Nucleus accumbens (tissue), 56 donors: ENCODE measurements at regions not wholly inside any gene's neighbourhood (a gene's known extent, or its start where the extent isn't known, plus 50 kb on each side); places are given as distances from the start of the nearest gene placed in this dataset.

Source experiments
- DNase-seq, 56 donors: peaks; one replicate each; lab custom pipeline; 2025; lab: John Stamatoyannopoulos, UW

DNA sequence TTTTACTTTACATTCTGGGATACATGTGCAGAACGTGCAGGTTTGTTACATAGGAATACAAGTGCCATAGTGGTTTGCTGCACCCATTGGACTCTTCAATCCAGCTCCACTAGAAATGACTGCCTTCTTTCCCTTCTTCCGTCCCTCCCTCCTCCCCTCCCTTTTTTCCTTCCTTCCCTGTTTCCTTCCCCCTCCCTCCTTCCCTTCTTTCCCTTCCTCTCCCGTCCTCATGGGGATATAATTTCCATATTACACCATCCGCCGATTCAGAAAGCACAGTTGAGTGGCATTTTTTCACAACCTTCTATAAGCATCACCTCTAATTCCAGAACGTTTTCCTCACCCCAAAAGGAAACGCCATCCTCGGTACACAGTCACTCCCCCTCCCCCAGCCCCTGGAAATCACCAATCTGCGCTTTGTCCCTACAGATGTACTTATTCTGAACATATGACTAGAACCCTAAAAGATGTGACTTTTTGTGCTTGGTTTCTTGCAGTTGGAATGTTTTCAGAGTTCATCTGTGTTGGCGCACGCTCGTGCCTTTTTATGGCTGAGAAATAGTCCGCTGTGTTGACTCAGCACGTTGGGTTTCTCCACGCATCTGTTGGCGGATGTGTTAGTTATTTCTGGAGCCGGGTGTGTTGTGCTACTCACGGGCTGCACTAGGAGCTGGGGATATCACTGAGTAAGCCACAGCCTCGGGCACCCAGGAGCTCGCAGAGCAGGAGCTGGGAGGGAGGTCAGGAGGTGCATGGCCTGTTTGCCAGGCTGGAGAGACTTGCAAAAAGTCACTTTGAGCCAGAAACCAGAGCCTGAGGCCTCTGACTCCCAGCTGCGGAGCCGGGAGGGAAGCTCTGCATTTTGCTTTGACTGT lies 336.4 kb downstream of the SEC14L1 start:
- peak in 1 of 56 donors; percentile 16 for DNase-seq

GRCh38 chr17:77478281-77478680 lies 337.5 kb downstream of the SEC14L1 start:
- DNase-seq, result no peak

DNA sequence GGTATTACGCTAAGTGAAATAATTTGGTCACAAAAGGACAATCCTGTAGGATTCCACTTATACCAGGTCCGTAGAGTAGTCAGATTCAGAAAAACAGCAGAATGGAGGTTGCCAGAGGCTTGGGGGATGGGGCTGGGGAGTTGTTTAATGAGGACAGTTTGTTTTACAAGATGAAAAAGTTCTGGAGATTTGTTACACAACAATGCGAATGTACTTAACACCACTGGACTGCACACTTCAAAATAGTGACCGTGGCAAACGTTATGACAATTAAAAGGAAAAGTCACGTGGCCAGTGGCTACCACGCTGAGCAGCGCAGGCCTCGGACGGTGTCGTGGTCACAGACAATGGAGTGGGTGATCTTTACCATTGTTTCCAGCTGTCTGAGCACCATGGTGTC lies 338.1 kb downstream of the SEC14L1 start:
- no peak for DNase-seq

GRCh38 chr17:77479372-77480198 lies 338.8 kb downstream of the SEC14L1 start:
- no peak for DNase-seq

DNA sequence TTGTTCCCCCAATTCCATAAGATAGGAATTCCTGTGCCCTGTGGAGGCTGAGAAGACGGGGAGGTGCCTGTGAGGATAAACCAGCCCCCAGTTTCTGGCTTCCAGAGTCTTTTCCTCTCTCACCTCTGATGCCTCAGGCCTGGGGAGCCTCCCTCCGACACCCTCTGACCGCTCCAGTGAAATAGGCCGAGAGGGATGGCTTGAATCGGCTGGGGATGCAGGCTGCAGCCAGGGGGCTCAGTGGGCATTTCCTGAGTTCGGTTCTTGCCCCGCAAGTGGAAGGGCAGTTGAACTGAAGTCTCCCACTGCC lies 339.4 kb downstream of the SEC14L1 start:
- DNase-seq, result no peak

- no peak for DNase-seq
Observed at GRCh38 chr17:77480509-77481215, 339.9 kb downstream of the SEC14L1 start.

DNA sequence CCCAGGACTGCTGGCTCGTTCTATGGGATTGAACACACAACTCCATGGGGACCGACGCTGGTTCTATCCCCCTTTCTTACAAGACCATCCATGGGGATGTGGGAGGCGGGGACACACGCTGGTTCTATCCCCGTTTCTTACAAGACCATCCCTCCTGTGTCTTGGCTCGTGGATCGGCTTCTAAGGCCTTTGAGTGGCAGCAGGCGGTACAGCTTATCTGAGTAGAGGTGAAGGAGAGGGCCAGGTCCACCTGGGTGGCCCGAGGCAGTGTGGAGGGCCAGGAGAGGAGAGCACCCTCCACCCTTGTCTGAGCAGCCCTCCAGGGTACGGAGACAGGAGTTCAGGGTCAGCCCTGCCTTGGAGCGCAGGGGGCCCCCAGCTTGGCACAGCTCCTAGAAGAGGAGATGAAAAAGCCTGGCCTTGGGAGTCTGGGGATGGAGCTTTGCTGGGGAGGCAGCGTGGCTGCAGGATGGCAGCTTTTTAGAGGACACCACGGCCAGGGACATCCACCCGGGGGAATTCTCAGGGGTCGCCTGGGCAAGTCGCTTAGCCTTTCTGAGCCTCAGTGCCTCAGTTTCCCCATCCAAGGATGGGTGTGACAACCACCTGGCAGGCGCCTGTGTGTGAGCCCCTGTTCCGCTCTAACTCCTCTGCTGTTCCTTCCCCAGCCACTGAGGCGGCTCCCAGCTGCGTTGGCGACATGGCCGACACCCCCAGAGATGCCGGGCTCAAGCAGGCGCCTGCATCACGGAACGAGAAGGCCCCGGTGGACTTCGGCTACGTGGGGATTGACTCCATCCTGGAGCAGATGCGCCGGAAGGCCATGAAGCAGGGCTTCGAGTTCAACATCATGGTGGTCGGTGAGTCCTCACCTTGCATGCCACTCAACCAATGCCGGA lies 341.0 kb downstream of the SEC14L1 start:
- DNase-seq, result no peak

- no peak for DNase-seq
Observed at GRCh38 chr17:77482375-77483127, 341.8 kb downstream of the SEC14L1 start.

DNA sequence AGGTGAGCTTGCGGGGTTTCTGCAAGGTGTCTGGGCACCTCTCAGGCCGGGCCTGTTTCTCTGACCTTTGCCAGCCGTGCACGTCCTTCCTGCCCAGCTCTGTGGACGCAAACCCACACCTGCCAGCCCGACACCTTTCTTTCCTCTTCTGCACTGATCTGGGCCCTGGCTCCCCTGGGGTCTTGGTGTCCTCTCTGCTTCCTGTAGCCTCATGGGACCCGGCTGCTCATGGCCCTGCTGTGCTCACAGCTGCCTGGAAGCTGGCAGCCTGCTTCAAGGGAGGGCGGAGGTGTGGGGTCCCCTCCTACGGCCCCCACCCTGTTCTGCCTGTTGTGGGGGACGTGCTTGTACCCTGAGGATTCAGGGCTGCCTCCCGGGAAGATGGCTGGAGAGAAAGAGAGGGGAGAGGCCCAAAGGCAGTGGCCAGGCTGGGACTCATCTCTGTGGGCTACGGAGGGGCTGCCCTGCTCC lies 342.4 kb downstream of the SEC14L1 start:
- no peak for DNase-seq

DNA sequence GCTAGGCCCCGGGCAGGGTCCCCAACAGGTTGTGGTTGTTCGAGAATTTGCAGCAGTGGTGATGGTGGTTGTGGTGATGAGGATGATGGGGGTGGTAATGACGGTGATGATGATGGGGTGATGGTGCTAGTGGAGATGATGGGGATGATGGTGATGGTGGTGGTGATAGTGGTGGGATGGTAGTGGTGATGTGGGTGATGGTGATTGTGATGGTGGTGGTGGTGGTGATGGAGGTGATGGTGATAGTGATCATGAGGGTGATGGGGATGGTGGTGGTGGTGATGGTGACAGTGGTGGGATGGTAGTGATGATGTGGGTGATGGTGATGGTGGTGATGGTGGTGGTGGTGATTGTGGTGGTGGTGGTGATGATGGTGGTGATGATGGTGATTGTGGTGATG lies 343.3 kb downstream of the SEC14L1 start:
- no peak for DNase-seq

DNA sequence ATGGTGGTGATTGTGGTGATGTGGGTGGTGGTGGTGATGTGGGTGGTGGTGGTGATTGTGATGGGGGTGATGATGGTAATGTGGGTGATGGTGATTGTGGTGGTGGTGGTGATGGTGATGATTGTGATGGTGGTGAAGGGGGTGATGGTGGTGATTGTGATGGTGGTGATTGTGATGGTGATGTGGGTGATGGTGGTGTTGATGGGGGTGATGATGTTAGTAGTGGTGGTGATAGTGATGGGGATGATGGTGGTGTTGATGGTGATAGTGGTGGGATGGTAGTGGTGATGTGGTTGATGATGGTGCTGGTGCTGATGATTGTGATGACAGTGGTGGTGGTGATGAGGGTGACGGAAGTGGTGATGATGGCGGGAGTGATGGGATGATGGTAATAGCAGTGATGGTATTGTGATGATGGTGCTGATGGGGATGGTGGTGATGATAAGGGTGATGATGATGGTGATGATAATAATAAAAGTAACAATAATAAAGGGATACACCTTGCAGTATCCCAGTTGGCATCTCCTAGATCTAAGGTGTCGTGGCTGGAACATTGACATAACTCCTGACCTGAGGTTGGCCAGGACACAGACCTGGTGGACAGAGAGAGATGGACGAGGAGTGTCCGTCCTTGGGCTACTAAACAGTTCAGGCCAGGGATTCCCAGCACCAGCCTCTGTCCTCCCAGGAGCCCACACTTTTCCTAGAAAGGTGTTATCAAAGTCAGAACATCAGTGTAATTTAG lies 344.5 kb downstream of the SEC14L1 start:
- DNase-seq, result no peak

- no peak for DNase-seq
Observed at GRCh38 chr17:77487211-77487629, 346.5 kb downstream of the SEC14L1 start.

DNA sequence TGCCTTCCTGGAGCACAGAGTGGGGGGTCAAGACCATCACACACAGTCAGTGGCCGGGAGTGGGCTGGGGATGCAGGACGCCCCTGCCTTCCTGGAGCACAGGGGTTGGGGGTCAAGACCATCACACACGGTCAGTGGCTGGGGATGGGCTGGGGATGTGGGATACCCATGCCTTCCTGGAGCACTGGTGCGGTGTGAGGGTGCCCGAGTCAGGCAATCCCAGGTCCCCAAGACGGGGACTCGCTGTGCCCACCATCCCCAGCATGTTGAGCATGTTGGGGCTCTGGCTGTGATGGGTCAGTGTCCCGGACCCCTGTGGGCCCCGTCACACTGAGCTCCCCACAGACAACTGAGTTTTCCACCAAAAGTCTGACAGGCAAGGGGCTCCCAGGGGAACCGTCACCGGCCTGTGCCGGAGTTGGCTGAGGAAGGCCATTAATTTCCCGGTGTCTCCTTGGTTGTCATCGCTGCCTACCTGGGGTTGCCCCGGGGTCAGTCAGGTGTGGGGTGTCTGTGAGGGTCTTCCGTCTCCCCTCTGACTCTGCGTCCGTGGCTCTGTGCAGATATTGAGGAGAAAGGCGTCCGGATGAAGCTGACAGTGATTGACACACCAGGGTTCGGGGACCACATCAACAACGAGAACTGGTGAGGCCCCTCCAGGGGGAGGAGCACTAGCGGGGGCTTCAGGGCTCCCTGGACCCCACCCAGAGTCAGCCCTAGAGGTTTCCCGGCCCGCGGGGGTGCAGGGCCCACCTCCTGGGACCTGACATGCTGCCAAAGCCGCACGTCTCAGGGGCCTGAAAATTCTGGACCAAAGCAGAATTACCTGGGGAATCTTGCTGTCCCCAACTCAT lies 347.1 kb downstream of the SEC14L1 start:
- DNase-seq, result no peak

DNA sequence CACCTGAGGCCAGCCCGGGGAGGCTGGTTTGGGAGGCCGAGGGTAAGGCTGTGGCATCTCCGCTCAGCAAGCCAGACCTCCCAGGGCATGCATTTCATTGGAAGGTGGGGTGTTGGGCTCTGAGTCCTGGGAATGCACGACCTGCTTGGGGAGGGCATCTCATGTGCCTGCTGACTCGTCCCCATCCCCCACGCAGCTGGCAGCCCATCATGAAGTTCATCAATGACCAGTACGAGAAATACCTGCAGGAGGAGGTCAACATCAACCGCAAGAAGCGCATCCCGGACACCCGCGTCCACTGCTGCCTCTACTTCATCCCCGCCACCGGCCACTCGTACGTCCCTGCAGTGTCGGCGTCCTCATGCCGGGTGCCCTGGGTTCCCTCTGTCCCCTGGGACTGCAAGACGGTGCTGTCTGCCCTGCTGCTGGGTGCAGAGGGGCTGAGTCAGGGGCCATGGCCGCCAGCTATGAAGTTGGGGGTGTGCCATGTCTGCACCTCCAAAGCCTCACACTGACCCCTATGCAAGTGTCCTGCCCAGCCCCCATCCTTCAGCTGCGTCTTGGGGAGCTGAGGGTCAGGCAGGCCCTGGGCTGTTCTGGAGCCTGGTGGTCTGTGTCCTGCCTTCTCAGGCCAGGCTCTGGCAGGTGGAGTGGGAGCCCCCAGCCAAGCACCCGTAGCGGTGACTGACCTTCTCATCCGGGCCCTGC lies 347.9 kb downstream of the SEC14L1 start:
- no peak for DNase-seq

- DNase-seq, result no peak
Observed at GRCh38 chr17:77489239-77489892, 348.6 kb downstream of the SEC14L1 start.

DNA sequence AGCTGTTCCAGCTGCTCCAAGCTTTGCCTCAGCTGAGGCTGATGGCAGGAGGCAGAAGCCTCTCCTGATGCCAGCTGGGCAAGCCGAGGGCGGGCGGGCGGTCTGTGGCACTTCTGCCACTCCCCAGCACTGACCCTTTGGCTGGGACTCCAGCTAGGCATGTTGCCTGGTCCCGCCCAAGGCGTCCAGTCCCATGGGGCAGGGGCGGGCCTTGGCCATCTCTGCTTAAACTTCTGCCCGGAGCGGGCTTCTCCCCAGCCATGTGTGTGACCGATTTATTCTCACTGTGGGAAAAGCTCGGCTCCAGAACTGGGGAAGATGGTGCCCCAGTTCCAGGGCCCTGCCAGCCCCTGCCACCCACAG lies 349.1 kb downstream of the SEC14L1 start:
- peak in 52 of 56 donors; percentile 19 to 86 (median 66) for DNase-seq
